GM12864 (cell line): ENCODE measurements at regions not wholly inside any gene's neighbourhood (a gene's known extent, or its start where the extent isn't known, plus 50 kb on each side); places are given as distances from the start of the nearest gene placed in this dataset.
"Not testable (repeated sequence)": the region's sequence is repeated elsewhere in the genome, so short reads cannot be mapped to it uniquely, and the experiment has no call there.

ENCODE experiments used
- DNase-seq: peaks from one replicate; pipeline ENCODE4 v3.0.0-alpha.2; 2011; ENCODE audit warnings: low read depth
- H3K4me3 ChIP-seq: 2 replicates; pipeline ENCODE4 v1.5.1; 2011; ENCODE audit warnings: mild to moderate bottlenecking, low read depth, low read length, control low read depth
- TF ChIP-seq, protein P1 (sequence below): IDR thresholded peaks from 2 replicates; pipeline ENCODE4 v1.5.1; 2011; ENCODE audit warnings: low read depth, mild to moderate bottlenecking, moderate library complexity, low read length, control low read depth, inconsistent platforms; ENCODE audit errors: missing control alignments

DNA sequence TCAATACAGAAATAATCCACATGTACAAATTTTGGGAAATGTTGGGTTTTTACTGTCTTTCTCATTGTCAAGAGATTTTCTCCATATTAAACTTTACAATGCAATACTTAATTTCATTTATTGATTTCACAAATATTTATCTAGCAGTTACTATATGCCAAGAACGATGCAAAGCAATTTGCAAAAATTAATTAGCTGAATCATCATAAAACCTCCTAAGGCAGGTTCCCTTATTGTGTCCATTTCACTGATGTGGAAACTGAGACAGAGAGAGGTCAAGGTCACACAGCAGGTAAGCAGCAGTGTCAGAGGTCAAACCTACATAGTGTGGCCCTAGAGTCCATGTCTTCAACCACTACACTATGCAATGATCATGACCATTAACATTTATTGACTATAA lies 286.8 kb upstream of the AUTS2 start:
- no peak overlapping the region for H3K4me3 ChIP-seq
- TF ChIP-seq, protein P1, sequence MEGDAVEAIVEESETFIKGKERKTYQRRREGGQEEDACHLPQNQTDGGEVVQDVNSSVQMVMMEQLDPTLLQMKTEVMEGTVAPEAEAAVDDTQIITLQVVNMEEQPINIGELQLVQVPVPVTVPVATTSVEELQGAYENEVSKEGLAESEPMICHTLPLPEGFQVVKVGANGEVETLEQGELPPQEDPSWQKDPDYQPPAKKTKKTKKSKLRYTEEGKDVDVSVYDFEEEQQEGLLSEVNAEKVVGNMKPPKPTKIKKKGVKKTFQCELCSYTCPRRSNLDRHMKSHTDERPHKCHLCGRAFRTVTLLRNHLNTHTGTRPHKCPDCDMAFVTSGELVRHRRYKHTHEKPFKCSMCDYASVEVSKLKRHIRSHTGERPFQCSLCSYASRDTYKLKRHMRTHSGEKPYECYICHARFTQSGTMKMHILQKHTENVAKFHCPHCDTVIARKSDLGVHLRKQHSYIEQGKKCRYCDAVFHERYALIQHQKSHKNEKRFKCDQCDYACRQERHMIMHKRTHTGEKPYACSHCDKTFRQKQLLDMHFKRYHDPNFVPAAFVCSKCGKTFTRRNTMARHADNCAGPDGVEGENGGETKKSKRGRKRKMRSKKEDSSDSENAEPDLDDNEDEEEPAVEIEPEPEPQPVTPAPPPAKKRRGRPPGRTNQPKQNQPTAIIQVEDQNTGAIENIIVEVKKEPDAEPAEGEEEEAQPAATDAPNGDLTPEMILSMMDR: no peak
- no peak for DNase-seq

DNA sequence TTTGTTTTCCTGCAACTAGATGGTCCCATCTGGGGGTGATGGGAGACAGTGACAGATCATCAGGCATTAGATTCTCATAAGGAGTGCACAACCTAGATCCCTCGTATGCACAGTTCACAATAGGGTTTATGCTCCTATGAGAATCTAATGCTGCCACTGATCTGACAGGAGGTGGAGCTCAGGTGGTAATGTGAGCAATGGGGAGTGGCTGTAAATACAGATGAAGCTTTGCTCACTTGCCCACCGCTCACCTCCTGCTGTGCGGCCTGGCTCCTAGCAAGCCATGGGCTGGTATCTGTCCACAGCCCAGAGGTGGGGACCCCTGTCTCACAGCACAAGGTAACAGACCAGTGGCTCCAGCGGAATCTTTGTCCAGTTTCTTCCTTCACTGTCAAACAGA lies 284.4 kb upstream of the AUTS2 start:
- not testable (repeated sequence) for DNase-seq, H3K4me3 ChIP-seq

DNA sequence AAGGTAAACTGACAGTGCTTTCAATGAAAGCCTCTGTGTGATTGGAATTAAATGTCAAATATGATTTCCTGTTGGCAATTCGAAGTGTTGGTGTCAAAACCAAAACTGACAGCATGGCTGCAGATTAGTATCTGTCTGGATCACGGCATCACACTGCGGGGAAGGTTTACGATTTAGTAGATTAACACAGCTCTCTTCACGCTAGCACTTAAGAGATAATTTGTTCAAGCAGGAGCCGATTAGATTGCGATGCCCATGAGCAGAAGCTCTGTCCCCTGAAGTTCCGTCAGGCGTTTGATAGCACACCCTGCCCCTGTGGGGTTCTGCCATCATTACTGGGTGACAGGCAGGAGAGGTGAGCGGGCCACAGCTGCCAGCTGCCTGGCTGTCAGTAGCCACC lies 279.5 kb upstream of the AUTS2 start:
- H3K4me3 ChIP-seq: no peak overlapping the region
- TF ChIP-seq, protein P1: no peak
- no peak for DNase-seq

DNA sequence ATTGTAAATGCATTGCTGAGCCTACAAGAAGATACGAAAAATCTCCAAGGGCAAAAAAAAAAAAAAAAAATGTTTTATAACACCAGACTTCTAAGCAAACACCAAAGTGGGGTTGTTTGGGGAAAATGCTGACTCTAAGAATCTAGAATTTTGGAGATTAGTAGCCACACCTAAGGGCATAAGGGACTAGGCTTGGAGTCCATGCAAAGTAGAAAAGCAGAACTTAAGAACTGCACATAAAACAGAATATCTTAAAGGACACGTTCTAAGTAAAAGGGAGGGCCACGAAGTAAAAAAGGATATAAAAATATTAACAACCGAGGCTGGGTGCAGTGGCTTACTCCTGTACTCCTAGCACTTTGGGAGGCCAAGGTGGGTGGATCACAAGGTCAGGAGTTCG lies 269.8 kb upstream of the AUTS2 start:
- TF ChIP-seq, protein P1: no peak
- no peak for DNase-seq
- no peak overlapping the region for H3K4me3 ChIP-seq

DNA sequence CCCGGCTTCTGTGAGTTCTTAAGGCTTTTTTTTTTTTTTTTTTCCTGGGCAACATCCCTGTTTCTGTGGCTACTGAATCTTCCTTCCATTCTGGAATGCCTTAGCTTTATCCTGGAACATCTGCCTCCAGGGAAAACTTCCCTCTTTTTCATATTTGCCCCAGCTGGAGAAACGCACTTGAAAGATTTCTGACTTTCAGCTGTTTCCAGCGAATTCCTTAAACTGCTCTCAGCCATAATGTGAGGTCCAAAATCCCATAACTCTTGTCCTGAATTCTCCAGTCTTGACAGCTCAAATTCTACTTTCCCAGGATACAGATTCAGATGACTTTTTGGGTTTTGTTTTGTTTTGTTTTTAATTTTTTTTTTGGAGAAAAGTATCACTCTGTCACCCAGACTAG lies 263.6 kb upstream of the AUTS2 start:
- TF ChIP-seq, protein P1: no peak
- no peak overlapping the region for H3K4me3 ChIP-seq
- no peak for DNase-seq

DNA sequence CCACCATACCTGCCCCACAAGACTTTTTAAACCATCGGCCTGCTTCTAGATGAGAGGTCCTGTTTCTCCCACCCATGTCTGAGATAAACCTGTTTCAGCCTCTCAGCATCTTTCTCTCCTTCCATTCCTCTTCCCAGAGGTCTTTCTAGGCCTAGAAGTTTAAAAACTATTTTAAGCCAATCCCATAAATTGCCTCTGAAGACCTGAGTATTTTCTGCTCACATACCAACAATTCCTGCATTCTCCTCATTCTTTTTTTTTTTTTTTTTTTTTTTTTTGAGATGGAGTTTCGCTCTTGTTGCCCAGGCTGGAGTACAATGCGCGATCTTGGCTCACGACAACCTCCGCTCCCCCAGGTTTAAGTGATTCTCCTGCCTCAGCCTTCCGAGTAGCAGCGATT lies 262.9 kb upstream of the AUTS2 start:
- no peak for DNase-seq
- TF ChIP-seq, protein P1: no peak
- H3K4me3 ChIP-seq: no peak overlapping the region

DNA sequence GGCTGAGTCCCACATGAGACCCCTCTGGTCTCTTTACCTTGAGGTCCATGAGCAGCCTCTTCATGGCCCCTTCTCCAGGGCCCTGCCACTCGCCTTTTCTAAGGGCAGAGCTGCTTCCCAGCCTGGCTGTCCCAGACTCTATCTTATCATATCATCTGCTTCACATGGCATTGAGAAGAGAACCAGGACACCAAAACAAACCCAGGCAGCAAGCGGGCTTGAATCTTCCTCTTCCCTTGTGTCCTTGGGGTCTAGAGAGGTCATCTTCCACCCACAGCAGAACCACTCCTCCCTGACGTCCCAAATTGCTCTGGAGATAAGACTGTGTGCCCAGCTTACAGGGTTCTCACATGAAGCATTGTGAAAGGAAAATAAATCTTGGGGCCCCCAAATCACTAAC lies 261.3 kb upstream of the AUTS2 start:
- TF ChIP-seq, protein P1: no peak

DNA sequence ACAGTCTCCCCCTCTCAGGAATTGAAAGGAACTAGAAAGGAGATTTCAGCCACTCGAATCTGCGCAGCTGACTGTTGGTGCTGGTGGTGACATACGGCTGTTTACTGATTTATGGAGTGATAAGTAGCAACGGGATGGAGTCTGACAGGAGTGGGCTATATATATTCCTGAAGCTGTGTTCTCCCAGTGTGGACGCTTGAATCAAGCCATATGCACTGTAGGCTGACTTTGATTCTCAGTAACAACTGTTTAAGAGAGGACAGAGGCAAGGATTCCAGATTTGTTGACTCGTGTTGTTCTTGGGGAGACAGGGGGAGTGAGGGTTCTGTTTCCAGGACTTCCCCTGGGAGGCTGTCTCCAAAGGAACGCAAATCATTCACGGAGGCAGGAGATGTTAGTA lies 260.1 kb upstream of the AUTS2 start:
- no peak for DNase-seq
- TF ChIP-seq, protein P1: no peak

More for the DNA sequence above, 261.3 kb upstream of the AUTS2 start:
- DNase-seq: no peak
- no peak overlapping the region for H3K4me3 ChIP-seq

More for the DNA sequence above, 260.1 kb upstream of the AUTS2 start:
- no peak overlapping the region for H3K4me3 ChIP-seq
